PC-3 (cell line): ENCODE measurements at regions not wholly inside any gene's neighbourhood (a gene's known extent, or its start where the extent isn't known, plus 50 kb on each side); places are given as distances from the start of the nearest gene placed in this dataset.

Source experiments
- ATAC-seq: fragments of 200-7000 bp; cut with Tn5 transposase; 2 replicates; pipeline ENCODE4 v1.9.1; 2020; ENCODE audit warnings: mild to moderate bottlenecking, moderate library complexity
- BruUV-seq: library from RNA; stranded (reverse); fragments of 400-500 nt; replicated peaks from 2 replicates; lab custom pipeline; 2021; lab: Mats Ljungman, UMichigan
- CTCF ChIA-PET: fragments of 300-600 bp; sonication (Branson Sonifier 250); formaldehyde crosslinking; loops from one replicate; lab custom pipeline; 2022; ENCODE audit warnings: antibody characterized with exemption; lab: Charles Lee
- POLR2A ChIA-PET: fragments of 300-600 bp; sonication (Branson Sonifier 250); formaldehyde crosslinking; loops from one replicate; lab custom pipeline; 2022; ENCODE audit warnings: antibody characterized with exemption; ENCODE audit not compliant: unreplicated experiment; lab: Charles Lee
- DNase-seq: peaks from one replicate; pipeline ENCODE4 v3.0.0-alpha.2; 2015
- H2AFZ ChIP-seq: fragments of 300-600 bp; sonication (generic); 2 replicates; pipeline ENCODE4 v1.6.0; 2016; ENCODE audit warnings: antibody characterized with exemption, low read length
- H3F3A ChIP-seq: fragments of 300-600 bp; sonication (generic); one replicate; pipeline ENCODE4 v1.6.0; 2017; ENCODE audit warnings: antibody characterized with exemption, low read length, control low read depth, mild to moderate bottlenecking; ENCODE audit not compliant: unreplicated experiment
- H3K27ac ChIP-seq: fragments of 300-600 bp; sonication (generic); 2 replicates; pipeline ENCODE4 v1.5.1; 2016; ENCODE audit warnings: mild to moderate bottlenecking, low read length
- H3K27me3 ChIP-seq: fragments of 300-600 bp; sonication (generic); 2 replicates; pipeline ENCODE4 v1.6.1; 2016; ENCODE audit warnings: low read length, mixed read lengths
- H3K36me3 ChIP-seq: fragments of 300-600 bp; sonication (generic); 2 replicates; pipeline ENCODE4 v1.6.1; 2016; ENCODE audit warnings: low read depth, mixed run types, low read length, mixed read lengths
- H3K4me1 ChIP-seq: fragments of 300-600 bp; sonication (generic); 2 replicates; pipeline ENCODE4 v1.5.1; 2016; ENCODE audit warnings: low read length; ENCODE audit not compliant: insufficient read depth
- H3K4me2 ChIP-seq: fragments of 300-600 bp; sonication (generic); 2 replicates; pipeline ENCODE4 v1.6.0; 2016; ENCODE audit warnings: low read length
- H3K4me3 ChIP-seq: fragments of 300-600 bp; sonication (generic); 2 replicates; pipeline ENCODE4 v1.5.1; 2016; ENCODE audit warnings: mild to moderate bottlenecking, low read length, mixed read lengths
- H3K79me2 ChIP-seq: fragments of 300-600 bp; sonication (generic); 2 replicates; pipeline ENCODE4 v1.6.1; 2017; ENCODE audit warnings: low read length, mixed read lengths
- H3K9ac ChIP-seq: fragments of 300-600 bp; sonication (generic); 2 replicates; pipeline ENCODE4 v1.6.0; 2016; ENCODE audit warnings: mild to moderate bottlenecking, low read length
- H3K9me2 ChIP-seq: fragments of 300-600 bp; sonication (generic); replicated peaks from 2 replicates; pipeline ENCODE4 v1.6.1; 2016; ENCODE audit warnings: mixed run types, low read length, mixed read lengths
- H3K9me3 ChIP-seq: fragments of 300-600 bp; sonication (generic); 2 replicates; pipeline ENCODE4 v1.6.1; 2016; ENCODE audit warnings: low read length, mixed read lengths
- H4K20me1 ChIP-seq: fragments of 300-600 bp; sonication (generic); 2 replicates; pipeline ENCODE4 v1.6.1; 2016; ENCODE audit warnings: low read length, mixed read lengths
- EZH2 ChIP-seq: fragments of 300-600 bp; sonication (generic); IDR thresholded peaks from one replicate; pipeline ENCODE4 v1.6.1; 2017; ENCODE audit warnings: antibody characterized with exemption, mild to moderate bottlenecking, low read length; ENCODE audit not compliant: unreplicated experiment
- EZH2phosphoT487 ChIP-seq: fragments of 300-600 bp; sonication (generic); IDR thresholded peaks from 2 replicates; pipeline ENCODE4 v1.6.1; 2018; ENCODE audit warnings: mild to moderate bottlenecking, antibody characterized with exemption, low read length, borderline replicate concordance
- intact Hi-C: fragments of 100-400 bp; cut with micrococcal nuclease; formaldehyde crosslinking; loops from 2 replicates; pipeline ENCODE4 v1.9.0; 2023
- TF ChIP-seq, protein P1 (sequence below): fragments of 300-600 bp; sonication (generic); conservative IDR thresholded peaks from 2 replicates; pipeline ENCODE4 v1.5.1; 2017; ENCODE audit warnings: antibody characterized with exemption, low read depth, mild to moderate bottlenecking, low read length

GRCh38 chr15:97144377-97144711 is 813.8 kb downstream of the NR2F2 start:
- POLR2A ChIA-PET = no interaction called here
- H3K27me3 ChIP-seq = peaks cover 15% of the 10 kb centered on the region; the same call in 1 of the 2 replicates
- no peaks in the 10 kb centered on the region for H3K9me2 ChIP-seq
- intact Hi-C loops = no loop called here
- no peak overlapping the region for H3K9ac ChIP-seq
- no peaks in the 10 kb centered on the region for H3K36me3 ChIP-seq
- H2AFZ ChIP-seq = no peak overlapping the region
- DNase-seq = no peak
- no TSS peak for BruUV-seq
- no peak overlapping the region for H3K27ac ChIP-seq
- H3K79me2 ChIP-seq = no peaks in the 10 kb centered on the region
- no peaks in the 10 kb centered on the region for H3F3A ChIP-seq
- H3K4me3 ChIP-seq = no peak overlapping the region
- CTCF ChIA-PET = no interaction called here
- TF ChIP-seq EZH2phosphoT487 = no peak
- TF ChIP-seq, protein P1, sequence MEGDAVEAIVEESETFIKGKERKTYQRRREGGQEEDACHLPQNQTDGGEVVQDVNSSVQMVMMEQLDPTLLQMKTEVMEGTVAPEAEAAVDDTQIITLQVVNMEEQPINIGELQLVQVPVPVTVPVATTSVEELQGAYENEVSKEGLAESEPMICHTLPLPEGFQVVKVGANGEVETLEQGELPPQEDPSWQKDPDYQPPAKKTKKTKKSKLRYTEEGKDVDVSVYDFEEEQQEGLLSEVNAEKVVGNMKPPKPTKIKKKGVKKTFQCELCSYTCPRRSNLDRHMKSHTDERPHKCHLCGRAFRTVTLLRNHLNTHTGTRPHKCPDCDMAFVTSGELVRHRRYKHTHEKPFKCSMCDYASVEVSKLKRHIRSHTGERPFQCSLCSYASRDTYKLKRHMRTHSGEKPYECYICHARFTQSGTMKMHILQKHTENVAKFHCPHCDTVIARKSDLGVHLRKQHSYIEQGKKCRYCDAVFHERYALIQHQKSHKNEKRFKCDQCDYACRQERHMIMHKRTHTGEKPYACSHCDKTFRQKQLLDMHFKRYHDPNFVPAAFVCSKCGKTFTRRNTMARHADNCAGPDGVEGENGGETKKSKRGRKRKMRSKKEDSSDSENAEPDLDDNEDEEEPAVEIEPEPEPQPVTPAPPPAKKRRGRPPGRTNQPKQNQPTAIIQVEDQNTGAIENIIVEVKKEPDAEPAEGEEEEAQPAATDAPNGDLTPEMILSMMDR = no peak
- no peaks in the 10 kb centered on the region for H3K4me1 ChIP-seq
- no peak overlapping the region for H3K4me2 ChIP-seq
- no peaks in the 10 kb centered on the region for H3K9me3 ChIP-seq
- no peaks in the 10 kb centered on the region for H4K20me1 ChIP-seq
- ATAC-seq = no peak

- no peak overlapping the region for H3K27ac ChIP-seq
- H3K9me3 ChIP-seq = no peaks in the 10 kb centered on the region
- no peak overlapping the region for H3K9ac ChIP-seq
- no peaks in the 10 kb centered on the region for H3K79me2 ChIP-seq
- H3K4me1 ChIP-seq = no peaks in the 10 kb centered on the region
- no peak overlapping the region for H3K4me3 ChIP-seq
- H4K20me1 ChIP-seq = no peaks in the 10 kb centered on the region
- no peaks in the 10 kb centered on the region for H3F3A ChIP-seq
- no TSS peak for BruUV-seq
- H3K27me3 ChIP-seq = peaks cover 15% of the 10 kb centered on the region; the same call in 1 of the 2 replicates
- ChIA-PET POLR2A (no interaction called here), CTCF (no interaction called here)
- ATAC-seq = no peak
- no peak overlapping the region for H3K4me2 ChIP-seq
- H2AFZ ChIP-seq = no peak overlapping the region
- DNase-seq = no peak
- TF ChIP-seq EZH2phosphoT487 = no peak
- no peak for TF ChIP-seq EZH2
- TF ChIP-seq, protein P1 = no peak
- no peaks in the 10 kb centered on the region for H3K9me2 ChIP-seq
- intact Hi-C loops = no loop called here
- no peaks in the 10 kb centered on the region for H3K36me3 ChIP-seq
Observed at GRCh38 chr15:97146929-97147870, 813.3 kb upstream of the ARRDC4 start.

DNA sequence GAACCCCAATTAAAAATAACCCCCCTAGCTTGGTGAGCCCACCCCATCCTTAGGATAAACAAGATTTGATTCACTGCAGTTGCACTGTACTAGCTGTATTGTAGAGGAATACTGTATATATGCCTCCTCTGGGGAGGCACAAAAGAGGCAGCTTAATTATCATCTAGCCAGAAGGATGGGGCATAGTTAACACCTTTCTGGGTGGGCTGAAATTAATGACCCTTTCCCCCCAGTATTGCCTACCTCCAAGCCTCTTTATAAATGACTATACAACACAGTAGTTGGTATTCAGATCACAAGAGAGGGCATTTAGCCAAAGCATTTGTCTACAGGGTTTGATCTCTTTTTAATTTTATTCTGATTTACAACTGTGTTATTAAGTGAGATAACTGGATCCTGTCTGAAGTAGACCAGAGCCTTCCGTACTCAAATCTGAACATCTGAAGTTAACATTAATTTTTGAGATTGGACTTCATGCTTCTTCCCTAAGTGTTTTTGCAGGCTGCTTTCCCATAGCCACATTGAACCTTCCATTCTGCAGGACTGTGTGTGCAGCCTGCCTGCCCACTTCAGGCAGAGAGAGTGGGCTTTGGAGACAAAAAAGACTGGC is 807.0 kb upstream of the ARRDC4 start:
- BruUV-seq = no TSS peak
- Histone ChIP-seq H2AFZ (no peak overlapping the region), H3K4me1 (no peaks in the 10 kb centered on the region), H3K27me3 (0 out of 2 replicates have a peak, but pooled peaks cover 8% of the 10 kb centered on the region), H3K36me3 (no peaks in the 10 kb centered on the region), H3K79me2 (no peaks in the 10 kb centered on the region), H3K27ac (no peak overlapping the region), H3F3A (no peaks in the 10 kb centered on the region), H3K9ac (no peak overlapping the region), H3K4me3 (no peak overlapping the region), H4K20me1 (no peaks in the 10 kb centered on the region), H3K4me2 (no peak overlapping the region), H3K9me2 (no peaks in the 10 kb centered on the region), H3K9me3 (no peaks in the 10 kb centered on the region)
- ATAC-seq = no peak
- CTCF ChIA-PET = no interaction called here
- POLR2A ChIA-PET = no interaction called here
- intact Hi-C loops = no loop called here
- no peak for DNase-seq
- TF ChIP-seq EZH2 = no peak
- no peak for TF ChIP-seq EZH2phosphoT487
